NCI-H748 treated with DMSO at 0.1 percent for 48 hours (cell line): ENCODE measurements at regions not wholly inside any gene's neighbourhood (a gene's known extent, or its start where the extent isn't known, plus 50 kb on each side); places are given as distances from the start of the nearest gene placed in this dataset.
"Not testable (repeated sequence)": the region's sequence is repeated elsewhere in the genome, so short reads cannot be mapped to it uniquely, and the experiment has no call there.

Experiments
- DNase-seq: peaks from one replicate; lab custom pipeline; 2025; lab: John Stamatoyannopoulos, UW

DNA sequence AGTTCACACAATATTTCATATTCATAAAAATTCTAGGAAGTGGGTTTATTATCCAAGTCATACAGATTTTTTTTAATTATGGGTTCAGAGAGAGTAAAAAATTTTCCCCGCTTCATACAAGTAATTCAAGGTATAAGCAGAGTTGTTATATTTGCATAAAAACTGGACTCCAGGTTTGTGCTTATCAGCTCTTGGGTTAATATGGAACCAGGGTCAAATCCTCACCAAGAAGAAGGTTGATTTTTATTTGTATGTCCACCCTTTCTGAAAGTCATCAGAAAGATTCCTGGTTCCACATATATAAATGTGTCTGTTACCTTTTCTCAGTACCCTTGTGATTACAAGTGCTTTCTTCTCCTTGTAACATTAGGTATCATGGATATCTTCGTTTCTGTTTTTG lies 143.8 kb upstream of the PKN2 start:
- no peak for DNase-seq

DNA sequence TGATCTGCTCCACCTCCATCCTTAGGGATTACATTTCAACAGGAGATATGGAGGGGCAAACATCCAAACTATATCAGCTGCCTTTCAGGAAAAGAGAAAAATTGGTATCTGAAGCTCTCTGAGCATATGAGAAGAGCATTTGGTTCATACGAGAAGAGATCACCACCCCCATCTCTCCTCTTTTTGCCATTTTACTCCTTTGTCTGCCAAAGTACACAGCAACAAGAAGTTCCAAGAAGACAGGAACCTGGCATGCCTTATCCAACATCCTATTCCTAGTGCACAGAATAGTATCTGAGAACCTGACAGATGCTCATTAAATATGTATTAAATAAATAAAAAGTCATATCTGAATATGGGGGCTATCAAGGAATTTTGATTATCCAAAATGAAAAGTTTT lies 142.5 kb upstream of the PKN2 start:
- DNase-seq, result no peak

DNA sequence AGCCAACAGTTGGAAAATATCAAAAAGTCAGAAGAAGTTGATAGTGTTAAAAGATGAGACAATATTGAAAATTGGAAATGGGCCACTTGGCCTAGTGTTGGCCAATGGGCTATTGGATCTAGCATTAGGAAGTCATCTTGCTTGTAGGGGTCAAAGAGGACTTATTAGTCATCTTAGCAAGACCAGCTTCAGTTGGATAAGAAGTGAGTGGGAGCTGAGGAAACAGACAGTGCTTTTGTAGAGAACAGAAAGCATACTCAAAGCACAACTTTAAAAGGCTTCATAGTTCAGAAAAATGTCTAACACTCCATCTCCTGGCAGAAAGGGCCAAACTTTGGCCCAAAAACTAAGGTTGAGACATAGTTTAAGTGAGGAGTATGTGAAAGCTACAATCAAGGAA lies 139.9 kb upstream of the PKN2 start:
- no peak for DNase-seq

DNA sequence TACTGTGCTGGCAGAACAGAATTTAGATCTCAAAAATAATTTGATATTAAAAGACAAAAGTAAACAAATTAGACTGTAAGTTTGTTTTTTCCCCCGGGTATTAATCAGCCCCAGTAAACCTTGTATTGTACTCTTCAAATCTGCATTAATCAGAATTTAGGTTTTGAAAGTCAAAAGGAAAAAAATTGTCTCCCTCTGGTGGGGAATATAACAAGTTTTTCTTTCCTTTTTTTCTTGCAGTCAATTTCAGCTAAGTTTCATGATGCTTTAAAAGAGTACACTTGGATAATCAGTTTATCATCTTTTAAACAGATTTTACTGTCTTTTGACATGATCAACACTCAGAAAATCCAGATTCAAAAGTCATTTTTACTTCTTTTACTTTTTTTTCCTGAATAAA lies 134.5 kb upstream of the PKN2 start:
- no peak for DNase-seq

DNA sequence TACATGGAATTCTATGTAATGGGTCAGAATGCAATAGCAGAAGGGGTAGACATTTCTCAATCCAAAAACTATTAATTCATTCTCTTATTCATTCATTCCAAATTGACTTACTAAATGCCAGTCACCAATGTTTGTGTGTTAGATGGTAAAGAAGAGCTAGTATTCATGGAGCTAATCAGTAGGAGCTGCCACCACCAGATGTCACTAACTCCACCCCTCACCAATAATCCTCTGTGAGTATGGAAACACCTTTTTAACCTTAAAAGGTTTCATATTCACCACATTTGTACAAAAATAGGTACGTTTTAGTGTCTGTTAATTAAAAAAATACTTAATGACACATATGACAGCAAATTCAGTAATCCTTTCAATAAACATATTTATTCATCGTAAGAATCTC lies 131.8 kb upstream of the PKN2 start:
- no peak for DNase-seq

DNA sequence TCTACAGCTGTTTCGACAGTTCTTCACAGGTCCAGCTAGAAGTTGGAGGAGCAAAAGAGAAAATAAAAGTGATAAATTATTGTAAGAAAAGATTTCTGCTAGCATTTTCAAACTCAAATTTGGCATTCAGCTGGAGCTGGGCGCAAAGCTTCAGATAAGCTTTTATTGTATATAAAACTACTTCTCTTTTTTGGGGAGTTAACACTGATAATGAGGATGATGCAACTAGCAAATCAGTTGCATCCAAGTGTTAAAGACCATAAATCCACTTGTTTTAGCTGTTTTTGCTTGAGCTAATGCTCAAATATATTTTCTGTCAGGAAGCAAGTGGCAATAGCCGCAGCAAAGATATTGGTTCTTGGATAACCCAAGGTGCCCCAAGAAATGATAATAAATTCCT lies 127.1 kb upstream of the PKN2 start:
- no peak for DNase-seq

DNA sequence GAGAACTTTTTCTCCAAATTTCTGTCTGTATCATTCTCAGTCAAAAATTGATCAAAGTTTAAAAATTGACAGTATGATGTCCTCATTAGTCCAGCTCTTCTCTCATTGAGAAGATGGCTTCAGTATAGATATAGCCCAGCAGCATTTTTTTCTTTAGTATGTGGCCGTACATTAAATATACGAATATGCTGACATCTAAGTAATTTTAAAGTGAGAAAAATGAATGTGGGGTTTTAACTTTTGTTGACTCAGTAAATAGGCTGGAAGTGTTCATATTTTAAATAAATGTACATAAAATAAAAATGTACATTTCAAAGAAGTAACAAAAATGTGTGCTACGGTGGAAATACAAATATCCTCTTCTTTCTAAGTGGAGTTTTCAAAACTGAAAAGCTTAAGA lies 123.5 kb upstream of the PKN2 start:
- DNase-seq, result no peak

DNA sequence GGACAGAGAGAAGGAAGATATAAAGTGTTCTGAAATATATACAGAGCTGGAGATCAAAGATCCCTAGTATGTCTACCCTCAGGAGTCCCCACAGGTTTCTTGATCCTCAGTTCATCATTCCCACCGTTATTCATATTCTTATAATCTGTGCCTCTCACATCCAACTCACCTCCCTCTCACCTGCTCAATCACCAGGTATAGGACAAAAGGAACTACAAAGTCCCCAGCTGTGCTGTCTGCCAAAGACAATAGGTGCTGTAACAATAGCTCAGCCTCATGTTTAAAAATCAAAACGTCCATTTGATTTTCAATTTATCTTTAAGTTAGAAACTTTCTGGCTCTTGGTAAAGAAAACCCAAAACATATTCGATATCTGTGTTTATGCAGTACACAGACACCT lies 121.1 kb upstream of the PKN2 start:
- DNase-seq, result no peak

DNA sequence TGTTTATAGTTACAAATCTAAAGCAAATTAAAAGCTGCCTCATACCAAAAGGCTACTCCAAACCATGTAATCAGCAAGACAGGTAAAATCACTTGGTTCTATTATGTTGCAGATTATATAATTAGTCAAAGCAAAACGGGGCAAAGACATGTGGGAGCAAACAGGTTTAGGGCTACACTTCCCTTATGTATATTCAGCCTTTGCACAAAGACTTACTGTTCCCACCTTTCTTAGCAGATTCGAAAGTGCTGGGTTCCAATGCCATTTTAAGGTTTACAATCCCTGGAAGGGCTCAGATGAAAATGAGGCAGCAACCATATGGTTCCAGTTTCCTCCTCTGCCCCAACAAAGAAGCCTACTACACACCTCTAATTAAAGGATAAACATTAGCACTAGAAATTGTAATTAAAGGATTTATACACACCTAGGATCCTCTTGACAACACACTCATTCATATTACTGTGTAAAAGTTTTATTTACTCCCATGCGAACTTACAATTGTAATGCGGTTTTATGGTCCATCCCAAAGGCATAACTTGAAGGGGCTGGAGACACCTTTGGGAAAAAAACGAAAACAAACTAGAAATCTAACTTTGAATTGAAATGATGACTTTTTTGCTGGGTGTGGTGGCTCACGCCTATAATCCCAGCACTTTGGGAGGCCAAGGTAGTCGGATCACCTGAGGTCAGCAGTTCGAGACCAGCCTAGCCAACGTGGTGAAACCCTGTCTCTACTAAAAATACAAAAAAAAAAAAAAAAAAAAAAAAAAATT lies 117.3 kb upstream of the PKN2 start:
- no peak for DNase-seq

DNA sequence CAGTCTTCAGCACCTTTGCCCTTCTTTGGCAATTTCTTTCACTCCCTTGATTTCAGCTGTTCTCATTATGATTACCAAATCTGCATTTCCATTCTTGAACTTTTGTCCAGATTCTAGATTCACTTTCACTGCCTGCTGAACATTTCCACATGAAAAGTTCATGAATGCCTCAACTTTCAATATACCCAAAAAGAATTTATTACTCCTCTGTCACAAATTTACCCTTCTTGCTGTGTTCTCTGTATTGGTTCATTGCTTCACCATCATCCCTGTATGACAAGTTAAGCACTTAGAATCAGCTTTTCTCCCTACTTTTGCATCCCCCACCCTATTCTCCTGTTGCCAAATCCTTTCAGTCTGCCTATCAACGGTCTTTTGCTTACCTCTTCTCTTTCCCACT lies 112.6 kb upstream of the PKN2 start:
- no peak for DNase-seq

DNA sequence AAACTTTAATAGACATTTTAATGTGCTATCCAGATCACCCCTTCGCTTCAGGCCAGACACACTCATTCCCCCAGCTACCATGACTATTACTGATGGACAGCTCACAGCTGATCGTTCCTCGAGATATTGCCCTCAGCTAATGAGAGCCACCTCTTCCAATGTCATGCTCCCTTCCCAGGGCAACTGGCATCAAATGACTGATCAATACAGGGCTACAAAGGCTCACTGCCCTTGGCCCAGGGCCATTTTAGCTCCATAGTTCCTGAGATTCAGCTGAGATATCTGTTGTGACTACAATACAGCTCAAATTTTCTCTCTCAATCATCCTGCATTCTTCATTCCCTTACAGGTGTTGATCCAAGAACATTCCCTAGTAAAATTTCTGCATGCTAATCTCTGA lies 104.5 kb upstream of the PKN2 start:
- DNase-seq, result no peak

DNA sequence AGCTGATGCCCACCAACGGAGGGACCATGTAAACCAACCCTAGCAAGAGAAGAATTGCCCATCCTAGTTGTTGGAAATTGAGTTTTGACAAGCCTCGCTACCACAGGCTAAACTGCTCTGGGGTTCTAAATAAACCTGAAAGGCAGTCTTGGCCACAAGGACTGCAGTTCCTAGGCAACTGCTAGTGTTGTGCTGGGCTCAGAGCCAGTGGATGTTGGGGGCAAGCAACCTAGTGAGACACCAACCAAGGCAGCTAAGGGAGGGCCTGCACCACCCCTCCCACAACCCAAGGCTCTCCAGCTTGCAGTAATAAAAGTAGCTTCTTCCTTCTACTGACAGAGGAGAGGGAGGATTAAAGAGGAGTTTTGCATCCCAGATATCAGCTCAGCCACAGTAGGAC lies 102.4 kb upstream of the PKN2 start:
- DNase-seq, result no peak

DNA sequence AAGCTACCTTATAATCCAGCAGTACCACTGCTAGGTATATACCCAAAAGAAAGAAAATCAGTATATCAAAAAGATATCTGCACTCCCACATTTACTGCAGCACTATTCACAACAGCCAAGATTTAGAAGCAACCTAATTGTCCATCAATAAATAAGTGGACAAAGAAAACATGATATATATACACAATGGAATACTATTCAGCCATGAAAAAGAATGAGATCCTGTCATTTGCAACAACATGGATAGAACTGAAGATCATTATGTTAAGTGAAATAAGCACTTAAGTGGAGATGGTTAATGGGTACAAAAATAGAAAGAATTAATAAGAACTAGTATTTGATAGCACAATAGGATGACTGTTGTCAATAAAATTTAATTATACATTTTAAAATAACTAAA lies 90.7 kb upstream of the PKN2 start:
- DNase-seq, result no peak

DNA sequence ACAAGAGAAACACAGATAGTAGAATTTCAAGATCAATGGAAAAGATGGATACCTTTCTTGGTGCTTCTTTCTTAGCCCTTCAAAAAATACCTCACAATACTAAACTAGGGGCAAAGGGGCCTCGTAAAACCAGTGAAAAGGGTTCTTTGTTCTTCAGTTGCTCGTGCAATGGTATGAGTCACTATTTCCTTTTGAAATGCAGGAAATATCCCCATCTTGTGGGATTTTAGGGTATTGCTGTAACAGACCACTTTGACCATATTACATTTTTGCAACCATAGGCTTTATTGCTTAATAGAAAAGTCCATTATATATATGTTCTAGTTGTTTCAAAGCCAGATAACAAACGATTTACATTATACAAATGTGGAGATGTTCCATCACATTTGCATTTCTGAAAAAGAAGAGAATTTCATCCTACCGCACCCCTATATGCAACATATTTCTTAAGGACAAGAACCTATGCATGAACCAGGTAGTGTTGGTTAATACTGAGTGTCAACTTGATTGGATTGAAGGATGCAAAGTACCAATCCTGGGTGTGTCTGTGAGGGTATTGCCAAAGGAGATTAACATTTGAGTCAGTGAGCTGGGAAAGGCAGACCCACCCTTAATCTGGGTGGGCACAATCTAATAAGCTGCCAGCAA lies 88.6 kb upstream of the PKN2 start:
- no peak for DNase-seq

DNA sequence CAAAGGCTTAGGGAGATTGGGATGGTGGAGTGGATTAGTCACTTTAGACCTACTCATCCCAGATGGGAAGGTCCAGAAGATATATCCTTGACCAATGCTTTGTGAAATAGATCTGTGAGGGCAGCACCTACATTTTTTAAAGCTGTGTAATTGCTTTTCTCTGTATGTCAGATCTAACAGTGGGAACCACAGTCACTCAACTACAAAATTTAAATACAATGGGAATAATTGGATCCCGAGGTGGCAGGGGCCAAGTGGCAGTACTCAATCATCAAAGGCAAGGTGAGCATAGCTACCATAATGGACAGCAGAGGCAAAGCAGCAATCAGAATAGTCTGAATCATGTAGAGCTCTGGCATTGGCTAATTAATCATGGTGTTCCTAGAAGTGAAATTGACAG lies 86.1 kb upstream of the PKN2 start:
- not testable (repeated sequence) for DNase-seq

DNA sequence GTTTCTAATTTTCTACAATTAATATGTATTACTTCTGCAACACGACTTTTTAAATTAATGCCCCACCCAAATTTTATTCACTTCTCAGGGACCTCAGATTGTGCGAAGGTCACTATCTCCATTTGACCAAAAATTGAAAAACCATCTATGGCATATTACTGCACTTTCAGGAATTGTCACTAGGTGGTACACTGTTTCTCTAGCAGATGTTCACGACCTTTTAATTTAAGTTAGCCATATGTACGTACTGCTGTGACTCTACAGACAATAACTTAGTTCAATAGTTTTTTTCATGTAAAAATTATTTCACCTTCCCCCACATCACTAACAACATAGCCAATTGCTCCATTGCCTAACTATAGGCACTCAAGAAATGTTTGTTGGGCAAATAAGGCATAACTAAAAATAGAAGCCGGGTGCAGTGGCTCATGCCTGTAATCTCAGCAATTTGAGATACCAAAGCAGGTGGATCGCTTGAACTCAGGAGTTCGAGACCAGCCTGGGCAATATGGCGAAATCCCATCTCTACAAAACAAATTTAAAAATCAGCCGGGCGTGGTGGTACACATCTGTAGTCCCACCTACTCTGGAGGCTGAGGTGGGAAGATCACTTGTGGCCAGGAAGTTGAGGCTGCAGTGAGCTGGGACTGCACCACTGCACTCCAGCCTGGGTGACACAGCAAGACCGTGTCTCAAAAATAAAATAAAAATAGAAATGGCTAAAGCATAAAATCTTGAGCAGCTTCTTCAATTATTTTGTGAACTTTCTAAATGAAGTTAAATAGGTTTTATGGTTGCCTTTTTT lies 75.7 kb upstream of the PKN2 start:
- no peak for DNase-seq

DNA sequence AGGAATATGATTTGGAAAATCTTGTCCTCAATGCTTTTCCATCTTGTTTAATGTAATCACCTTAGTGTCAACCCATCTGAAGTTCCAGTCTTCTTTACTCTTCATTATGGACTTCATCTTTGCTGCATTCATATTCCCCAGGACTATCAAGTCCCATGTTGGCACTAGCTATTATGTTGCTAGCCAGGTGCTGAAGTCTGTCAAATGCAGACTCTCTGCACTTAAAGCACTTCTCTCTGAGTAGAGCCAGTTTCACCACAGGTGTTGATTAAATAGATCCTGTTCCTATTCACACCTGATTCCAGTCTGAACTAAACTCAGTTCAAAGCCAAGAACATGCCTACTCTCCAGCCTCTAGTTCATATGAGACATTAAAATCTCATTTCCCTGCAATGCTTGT lies 75.0 kb upstream of the PKN2 start:
- DNase-seq, result no peak

DNA sequence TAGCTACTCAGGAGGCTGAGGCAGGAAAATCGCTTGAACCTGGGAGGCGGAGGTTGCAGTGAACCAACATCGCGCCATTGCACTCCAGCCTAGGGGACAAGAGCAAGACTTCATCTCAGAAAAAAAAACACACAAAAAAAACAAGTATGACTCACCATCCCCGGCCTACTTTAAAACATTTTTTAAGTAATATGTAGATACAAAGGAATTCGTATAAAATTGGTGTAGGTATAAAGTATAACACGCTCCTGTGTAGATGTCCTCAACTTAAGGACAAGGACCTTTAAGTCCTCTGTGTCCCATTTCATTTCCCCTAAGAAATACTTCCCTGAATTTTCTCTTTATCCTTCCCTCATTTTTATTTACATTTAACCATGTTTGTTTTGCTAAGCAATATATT lies 73.4 kb upstream of the PKN2 start:
- no peak for DNase-seq

DNA sequence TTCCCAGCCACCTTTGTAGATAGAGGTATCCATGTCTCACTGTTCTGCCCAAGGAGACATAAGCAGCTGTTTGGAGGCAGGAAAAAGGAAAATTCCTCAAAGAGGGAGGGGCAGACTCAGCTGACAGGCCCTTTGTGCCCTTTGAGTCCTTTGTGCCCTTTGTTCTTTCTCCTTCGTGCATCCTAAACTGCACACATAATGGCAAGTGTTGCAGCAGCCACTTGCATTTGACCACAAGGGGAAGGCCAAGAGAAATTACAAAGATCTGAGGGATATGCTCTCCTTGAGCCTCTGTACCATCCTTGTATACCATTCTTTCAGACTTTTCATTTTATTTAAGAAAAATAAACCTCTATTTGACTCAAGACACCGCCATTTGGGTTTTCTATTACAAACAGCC lies 71.8 kb upstream of the PKN2 start:
- no peak for DNase-seq

DNA sequence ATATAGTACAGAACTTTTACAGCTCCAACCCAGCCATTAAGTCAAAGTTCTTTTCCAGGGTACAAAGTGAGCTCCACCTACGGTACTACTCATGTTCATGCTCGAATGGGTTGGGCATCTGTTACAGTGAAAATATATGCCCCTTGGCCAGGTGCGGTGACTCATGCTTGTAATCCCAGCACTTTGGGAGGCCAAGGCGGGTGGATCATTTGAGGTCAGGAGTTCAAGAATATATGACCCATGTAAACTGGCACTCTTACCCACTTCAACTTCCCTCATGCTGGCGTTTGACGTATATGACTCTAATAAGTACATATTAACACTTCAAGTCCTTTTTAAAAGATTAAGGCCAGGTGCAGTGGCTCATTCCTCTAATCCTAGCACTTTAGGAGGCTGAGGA lies 71.3 kb upstream of the PKN2 start:
- DNase-seq, result no peak

DNA sequence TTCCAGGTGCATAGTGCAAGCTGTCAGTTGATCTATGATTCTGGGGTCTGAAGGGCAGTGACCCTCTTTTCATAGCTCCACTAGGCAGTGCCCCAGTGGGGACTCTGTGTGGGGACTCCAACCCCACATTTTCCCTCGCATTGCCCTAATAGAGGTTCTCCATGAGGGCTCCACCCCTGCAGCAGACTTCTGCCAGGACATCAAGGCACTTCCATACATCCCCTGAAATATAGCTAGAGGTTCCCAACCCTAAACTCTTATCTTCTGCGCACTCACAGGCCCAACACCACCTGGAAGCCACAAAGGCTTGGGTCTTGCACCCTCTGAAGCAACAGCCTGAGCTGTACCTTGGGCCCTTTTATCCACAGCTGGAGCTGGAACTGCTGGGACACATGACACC lies 65.7 kb upstream of the PKN2 start:
- no peak for DNase-seq

DNA sequence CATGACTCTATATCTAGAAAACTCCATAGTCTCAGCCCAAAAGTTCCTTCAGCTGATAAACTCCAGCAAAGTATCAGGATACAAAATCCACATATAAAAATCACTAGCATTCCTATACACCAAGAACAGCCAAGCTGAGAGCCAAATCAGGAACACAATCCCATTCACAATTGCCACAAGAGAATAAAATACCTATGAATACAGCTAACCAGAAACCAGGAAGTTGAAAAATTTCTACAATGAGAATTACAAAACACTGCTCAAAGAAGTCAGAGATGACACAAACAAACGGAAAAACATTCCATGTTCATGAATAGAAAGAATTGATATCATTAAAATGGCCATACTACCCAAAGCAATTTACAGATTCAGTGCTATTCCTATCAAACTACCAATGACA lies 61.0 kb upstream of the PKN2 start:
- DNase-seq, result not testable (repeated sequence)
